HG03095 (cell line): ENCODE measurements at regions not wholly inside any gene's neighbourhood (a gene's known extent, or its start where the extent isn't known, plus 50 kb on each side); places are given as distances from the start of the nearest gene placed in this dataset.

Experiments
- ATAC-seq: cut with Tn5 transposase; IDR thresholded peaks from one replicate; pipeline ENCODE4 v1.9.1; 2021; ENCODE audit warnings: moderate library complexity; ENCODE audit not compliant: unreplicated experiment

GRCh38 chr1:229817936-229818335, 191.9 kb downstream of the URB2 start:
- ATAC-seq: no peak

DNA sequence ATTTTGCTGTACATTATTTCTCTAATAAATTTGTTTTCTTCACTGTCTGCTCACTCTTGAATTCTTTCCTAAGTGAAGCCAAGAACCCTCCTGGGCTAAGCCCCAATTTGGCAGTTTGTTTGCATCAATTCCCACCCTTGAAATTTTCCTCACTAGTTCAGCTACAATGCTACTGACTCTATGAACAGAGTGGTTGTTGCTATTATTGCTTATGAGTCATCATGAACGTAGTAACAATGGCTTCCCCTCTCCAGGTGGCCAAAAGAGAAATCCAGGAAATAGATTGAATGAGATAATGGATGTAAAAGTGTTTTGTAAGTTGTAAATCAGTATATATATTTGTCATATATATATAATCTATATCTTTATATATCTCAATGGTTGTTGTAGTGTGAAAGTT, 193.0 kb downstream of the URB2 start:
- no peak for ATAC-seq

DNA sequence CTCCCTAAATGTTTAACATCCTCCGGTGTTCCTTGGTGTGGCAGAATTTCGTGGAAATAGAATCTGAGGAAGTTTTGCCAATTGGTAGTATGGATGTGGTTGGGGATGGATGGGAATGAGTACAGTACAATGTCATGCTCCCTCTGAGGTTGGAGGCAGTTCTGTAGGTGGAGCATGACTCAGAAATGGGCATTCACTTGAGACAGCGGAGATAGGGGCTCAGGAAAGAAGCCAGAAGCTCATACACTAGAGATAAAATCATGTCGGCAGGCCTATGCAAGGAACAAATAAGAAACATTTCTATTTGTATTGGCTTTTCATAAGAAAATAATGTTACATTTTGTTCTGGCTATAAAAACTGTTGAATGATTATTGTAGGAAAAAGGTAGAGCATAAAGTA, 196.0 kb downstream of the URB2 start:
- ATAC-seq: no peak

GRCh38 chr1:229825042-229825441, 199.0 kb downstream of the URB2 start:
- ATAC-seq: no peak

DNA sequence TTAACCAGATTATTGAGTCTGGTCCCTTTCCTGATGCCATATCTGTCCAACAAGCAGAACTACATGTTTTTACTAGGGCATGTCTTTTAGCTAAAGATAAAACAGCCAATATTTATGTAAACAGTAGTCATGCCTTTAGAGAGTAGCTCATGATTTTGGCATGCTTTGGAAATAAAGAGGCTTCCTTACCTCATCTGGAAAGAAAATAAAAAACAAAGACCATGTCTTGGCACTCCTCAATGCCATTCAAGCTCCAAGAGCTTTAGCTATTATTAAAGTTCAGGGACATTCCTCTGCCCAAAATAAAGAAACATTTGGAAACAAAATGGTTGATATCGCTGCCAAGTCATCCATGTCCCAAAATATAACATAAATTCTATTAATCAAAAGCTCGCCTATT, 202.4 kb downstream of the URB2 start:
- ATAC-seq: no peak

DNA sequence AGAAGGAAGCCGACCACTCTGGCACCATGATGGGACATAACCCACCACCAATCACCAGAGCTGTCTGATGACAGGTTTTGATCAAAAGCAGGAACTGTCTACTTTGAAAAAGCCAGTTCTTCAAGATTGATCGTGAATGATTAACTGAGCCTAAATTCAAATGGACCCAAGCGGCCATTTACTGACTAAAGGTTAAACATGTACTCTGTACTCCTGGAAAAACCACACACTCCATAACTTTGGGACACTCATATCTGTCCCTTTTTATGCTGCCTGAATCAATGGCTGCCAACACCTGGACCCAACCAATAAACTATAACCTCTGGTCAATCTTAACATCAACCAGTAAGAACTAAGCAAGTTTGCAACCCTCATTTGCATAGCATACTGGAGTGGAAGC, 206.6 kb downstream of the URB2 start:
- no peak for ATAC-seq

DNA sequence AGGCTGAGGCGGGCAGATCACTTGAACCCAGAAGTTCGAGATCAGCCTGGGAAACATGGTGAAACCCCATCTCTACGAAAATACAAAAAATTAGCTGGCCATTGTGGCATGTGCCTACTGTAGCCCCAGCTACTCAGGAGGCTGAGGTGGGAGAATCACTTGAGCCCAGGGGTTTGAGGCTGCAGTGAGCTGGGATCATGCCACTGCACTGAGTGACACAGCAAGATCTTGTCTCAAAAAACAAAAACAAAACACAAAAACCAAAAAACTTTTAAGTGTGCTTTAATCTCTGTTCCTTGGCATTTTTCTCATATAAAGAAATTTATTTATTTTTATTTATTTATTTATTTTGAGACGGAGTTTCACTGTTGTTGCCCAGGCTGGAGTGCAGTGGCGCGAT, 208.2 kb downstream of the URB2 start:
- ATAC-seq: no peak

- ATAC-seq: no peak
Measured at GRCh38 chr1:229835226-229835625, 209.2 kb downstream of the URB2 start.

DNA sequence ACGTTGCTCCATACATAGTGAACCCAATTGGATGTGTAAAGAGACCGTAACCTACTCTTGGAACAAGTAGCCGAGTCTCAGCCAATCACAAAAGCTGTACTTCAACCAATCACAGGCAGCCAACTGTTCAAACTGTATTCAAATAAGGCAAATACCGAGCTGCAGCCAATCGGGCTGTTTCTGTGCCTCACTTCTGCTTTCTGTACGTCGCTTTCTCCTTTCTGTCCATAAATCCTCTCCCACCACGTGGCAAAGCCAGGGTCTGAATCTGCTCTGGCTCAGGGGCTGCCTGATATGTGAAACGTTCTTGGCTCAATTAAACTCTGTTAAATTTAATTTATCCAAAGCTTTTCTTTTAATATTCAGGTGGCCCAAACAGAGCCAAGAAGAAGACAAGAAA, 210.3 kb downstream of the URB2 start:
- no peak for ATAC-seq

- no peak for ATAC-seq
Measured at GRCh38 chr1:229838204-229838603, 212.2 kb downstream of the URB2 start.

DNA sequence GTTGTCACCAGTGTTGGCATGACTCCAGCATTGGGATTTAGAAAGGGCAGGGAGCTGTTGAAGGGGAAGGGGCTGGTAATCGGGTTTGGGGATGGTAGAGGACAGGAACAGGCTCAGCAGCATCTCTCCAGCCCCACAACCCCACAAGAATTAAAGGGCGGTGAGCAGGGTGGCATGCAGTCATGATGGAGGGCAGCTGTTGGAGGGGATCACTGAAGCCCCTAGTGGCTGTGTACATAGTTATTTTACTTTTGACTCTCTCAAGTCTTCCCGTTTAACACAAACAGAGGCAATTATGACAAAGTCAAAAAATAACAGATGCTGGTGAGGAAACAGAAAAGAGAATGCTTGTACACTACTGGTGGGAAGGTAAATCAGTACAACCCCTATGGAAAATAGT, 213.8 kb downstream of the URB2 start:
- no peak for ATAC-seq

DNA sequence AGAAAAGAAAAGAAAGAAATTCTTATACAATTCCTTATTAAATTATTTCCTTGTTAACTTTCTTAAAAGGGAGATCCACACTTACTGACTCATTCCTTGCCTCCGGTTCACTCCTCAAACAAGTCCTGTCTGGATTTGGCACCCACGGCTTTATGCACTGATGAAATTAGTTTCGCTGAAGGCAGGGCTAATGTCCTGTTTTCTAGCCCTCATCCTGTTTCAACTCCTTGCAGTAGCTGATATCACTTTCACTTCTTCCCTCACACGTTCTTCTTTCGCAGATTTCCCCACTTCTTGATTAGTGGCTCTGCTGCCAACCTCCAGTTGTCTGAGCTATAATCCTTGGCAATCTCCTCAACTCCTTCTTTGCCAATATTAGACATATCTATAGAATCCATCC, 215.2 kb downstream of the URB2 start:
- ATAC-seq: peak; percentile 59

GRCh38 chr1:229842302-229843255, 216.5 kb downstream of the URB2 start:
- ATAC-seq: no peak

- no peak for ATAC-seq
Measured at GRCh38 chr1:229843627-229844238, 217.7 kb downstream of the URB2 start.

DNA sequence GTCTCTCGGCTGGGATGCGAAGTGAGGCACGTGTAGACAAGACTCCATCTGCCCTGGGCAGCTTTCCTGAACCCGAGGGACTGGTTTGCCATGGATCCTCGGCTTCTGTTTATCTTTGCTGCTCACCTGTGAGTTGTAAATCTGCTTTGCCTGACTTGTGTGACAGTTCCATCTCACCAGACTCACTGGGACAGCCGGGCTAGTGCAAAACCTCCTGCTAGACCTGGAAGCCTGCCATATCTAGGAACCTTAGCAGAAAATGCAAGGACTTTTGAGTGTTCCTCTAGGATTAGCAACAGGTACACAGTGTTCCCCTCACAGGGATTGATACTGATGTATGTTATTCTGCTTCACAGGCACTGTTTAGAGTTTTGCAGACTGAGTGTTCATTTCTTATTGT, 218.6 kb downstream of the URB2 start:
- no peak for ATAC-seq

DNA sequence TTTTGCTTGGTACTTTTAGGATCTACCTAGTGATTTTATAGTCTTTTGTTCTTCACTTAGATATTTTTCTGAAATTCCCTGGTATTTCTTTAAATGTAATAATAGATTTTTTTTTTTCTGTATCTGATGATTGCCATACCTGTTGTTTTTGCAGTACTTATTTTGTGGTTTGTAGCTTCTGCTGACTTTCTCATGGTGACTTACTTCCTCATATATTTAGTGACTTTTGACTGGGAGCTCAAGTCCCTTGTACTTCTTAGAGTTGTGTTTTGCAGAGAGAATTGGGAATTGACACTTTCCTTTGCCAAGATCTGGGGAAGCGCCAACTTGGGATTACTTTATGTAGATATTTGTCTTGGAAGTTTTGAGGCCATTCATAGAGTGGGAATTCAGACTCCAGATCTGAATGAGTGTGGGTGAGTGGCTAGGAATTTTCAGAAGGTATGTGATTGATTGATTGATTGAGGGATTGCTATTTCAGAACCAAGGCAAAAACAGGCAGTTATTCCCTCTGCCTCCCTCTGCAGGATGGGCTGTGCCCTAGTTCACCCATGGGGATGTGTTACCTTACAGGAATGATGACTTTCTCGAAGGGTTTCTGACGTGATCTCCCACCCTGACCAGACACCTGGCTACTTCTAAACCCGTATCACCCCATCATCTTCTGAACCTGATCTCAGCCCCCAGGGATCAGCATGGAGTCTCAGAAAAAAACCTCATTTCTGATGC, 219.5 kb downstream of the URB2 start:
- ATAC-seq: no peak

DNA sequence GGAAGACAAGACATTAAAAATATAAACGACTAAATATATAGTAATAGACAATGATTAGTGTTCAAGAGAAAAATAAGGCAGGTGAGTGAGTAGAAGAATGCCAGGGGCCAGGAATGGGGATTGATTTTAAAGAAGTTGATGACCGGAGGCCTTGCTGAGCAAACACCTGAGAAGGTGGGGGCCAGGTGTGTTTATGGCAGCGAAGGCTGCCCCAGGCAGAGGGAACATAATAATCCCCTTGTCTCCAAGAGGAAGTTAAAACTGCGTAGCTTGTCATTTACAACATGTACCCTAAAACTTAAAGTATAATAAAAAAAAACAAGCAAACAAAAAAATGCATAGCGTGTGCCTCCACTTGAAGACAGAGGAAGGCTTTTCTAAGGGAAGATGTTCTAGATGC, 220.3 kb downstream of the URB2 start:
- ATAC-seq: no peak

DNA sequence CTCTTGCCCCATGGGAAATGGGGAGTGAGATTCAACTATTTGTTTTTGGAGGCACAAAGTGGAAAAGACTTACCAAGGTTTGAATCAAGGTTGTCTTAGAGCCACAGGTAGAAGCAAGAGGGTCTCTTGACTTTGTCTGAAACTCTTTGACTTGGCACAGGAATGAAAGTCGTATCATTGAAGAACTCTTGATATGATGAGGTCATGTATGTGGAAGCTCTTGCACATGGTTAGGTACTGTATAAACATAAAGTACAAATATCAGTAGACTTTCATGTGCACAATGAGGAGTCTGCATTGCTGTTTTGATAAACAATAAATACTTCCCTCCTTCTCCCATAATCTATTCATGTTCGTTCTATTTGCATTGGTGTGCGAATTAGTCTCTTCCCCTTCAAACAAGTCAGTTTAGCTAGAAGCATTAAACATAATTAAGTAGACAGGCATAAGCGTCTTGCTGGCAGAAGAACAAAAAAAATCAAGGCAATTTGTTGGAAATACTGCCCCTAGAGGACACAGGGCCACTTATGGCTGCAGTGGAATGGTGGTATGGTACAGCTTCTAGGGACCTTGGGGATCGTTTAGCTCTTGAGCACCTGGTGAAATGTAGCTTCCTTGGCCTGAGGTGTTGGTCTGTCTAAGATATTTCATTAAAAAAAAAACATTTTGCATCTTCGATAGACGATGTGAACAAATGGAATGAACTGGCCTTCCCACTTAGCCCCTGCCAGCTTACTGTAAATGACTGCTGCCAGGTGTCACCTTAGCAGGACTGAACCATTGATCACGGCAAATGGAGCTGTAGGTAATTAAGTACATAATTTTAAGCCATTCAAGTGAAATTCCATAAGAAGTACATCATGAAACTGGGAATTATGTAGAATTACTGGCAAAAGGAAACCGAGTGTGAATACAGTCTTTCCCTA, 218.0 kb upstream of the GALNT2 start:
- no peak for ATAC-seq

DNA sequence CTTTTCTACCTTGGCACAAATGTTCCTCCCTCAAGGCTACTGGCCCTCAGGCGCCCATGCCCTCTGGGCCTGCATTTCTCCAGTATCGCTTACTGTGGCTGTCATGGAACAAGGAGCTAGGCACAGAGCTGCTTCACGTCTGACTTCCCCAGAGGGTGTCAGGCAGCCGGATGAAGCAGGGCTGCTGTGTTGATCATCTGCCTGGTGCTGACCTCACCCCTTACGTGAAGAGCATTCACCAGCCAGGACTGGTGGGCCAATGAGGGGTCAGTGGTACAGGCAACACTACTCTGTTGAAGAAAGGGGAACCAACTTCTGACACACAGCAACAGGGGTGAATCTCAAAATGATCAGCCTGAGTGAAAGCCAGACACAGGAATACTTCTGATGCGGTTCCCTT, 215.5 kb upstream of the GALNT2 start:
- no peak for ATAC-seq

GRCh38 chr1:229853751-229854150, 213.3 kb upstream of the GALNT2 start:
- ATAC-seq: no peak

- ATAC-seq: no peak
Measured at GRCh38 chr1:229854620-229855019, 212.4 kb upstream of the GALNT2 start.
